ENCODE measurements at regions not wholly inside any gene's neighbourhood (a gene's known extent, or its start where the extent isn't known, plus 50 kb on each side); places are given as distances from the start of the nearest gene placed in this dataset.
"Not testable (repeated sequence)": the region's sequence is repeated elsewhere in the genome, so short reads cannot be mapped to it uniquely, and the experiment has no call there.

- DNase-seq; intact Hi-C loops (cut with DNase I): not testable (repeated sequence)
Measured at GRCh38 chr2:131309833-131310232, 54.1 kb downstream of the RAB6D start.

- DNase-seq: peak in 1 of 10 donors; percentile 75
- intact Hi-C loops (cut with DNase I): not testable (repeated sequence)
Measured at GRCh38 chr2:131300153-131300552, 63.8 kb downstream of the RAB6D start.

GRCh38 chr2:131277857-131278256 is 68.5 kb downstream of the POTEE start:
- DNase-seq; intact Hi-C loops (cut with DNase I): not testable (repeated sequence)

- intact Hi-C loops (cut with DNase I): not testable (repeated sequence)
- peak in 2 of 10 donors; percentile 58 to 75 for DNase-seq
Measured at GRCh38 chr2:131277289-131277688, 68.0 kb downstream of the POTEE start.

- intact Hi-C loops (cut with DNase I); DNase-seq: not testable (repeated sequence)
Measured at GRCh38 chr2:131272019-131272418, 62.7 kb downstream of the POTEE start.

GRCh38 chr2:131264034-131264433 is 54.7 kb downstream of the POTEE start:
- peak in 2 of 10 donors; percentile 77 to 83 for DNase-seq
- intact Hi-C loops (cut with DNase I): not testable (repeated sequence)
